ENCODE measurements at regions not wholly inside any gene's neighbourhood (a gene's known extent, or its start where the extent isn't known, plus 50 kb on each side); places are given as distances from the start of the nearest gene placed in this dataset.

- Histone ChIP-seq H3K4me2 (no peak overlapping the region), H3K4me1 (no peaks in the 10 kb centered on the region), H3K4me3 (no peak overlapping the region), H3K27ac (no peak overlapping the region), H3K9me3 (no peaks in the 10 kb centered on the region; the same call in 2 of the 3 replicates)
- TF ChIP-seq ZC3H11A (IDR thresholded peaks at IDR 0.05), result no peak
- TF ChIP-seq FOXS1 (CRISPR knock-in tag; IDR thresholded peaks at IDR 0.05), result no peak
- TF ChIP-seq CTCF (IDR thresholded peaks at IDR 0.05), result no peak
- no peak for TF ChIP-seq MAFK (IDR thresholded peaks at IDR 0.05; ENCODE audit: partially characterized antibody)
- TF ChIP-seq, protein P1, sequence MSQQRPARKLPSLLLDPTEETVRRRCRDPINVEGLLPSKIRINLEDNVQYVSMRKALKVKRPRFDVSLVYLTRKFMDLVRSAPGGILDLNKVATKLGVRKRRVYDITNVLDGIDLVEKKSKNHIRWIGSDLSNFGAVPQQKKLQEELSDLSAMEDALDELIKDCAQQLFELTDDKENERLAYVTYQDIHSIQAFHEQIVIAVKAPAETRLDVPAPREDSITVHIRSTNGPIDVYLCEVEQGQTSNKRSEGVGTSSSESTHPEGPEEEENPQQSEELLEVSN (IDR thresholded peaks at IDR 0.05; ENCODE audit: borderline replicate concordance, low read depth), result no peak
- TF ChIP-seq CHD4 (IDR thresholded peaks at IDR 0.05; ENCODE audit: borderline replicate concordance), result no peak
- no peak for TF ChIP-seq TP53 (CRISPR knock-in tag; IDR thresholded peaks at IDR 0.05)
- TF ChIP-seq RCOR1 (IDR thresholded peaks at IDR 0.05; ENCODE audit: low read depth, low read length), result no peak
- TF ChIP-seq JUNB (IDR thresholded peaks at IDR 0.05), result no peak
- TF ChIP-seq RARB (CRISPR knock-in tag; IDR thresholded peaks at IDR 0.05), result no peak
- TF ChIP-seq, protein P2, sequence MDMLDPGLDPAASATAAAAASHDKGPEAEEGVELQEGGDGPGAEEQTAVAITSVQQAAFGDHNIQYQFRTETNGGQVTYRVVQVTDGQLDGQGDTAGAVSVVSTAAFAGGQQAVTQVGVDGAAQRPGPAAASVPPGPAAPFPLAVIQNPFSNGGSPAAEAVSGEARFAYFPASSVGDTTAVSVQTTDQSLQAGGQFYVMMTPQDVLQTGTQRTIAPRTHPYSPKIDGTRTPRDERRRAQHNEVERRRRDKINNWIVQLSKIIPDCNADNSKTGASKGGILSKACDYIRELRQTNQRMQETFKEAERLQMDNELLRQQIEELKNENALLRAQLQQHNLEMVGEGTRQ (IDR thresholded peaks at IDR 0.05), result no peak
- no peak for TF ChIP-seq NFE2L2 (conservative IDR thresholded peaks at IDR 0.05; ENCODE audit: low read length)
- no peak for TF ChIP-seq GATA3 (IDR thresholded peaks at IDR 0.05; ENCODE audit: borderline replicate concordance)
- no peak for TF ChIP-seq RFX5 (IDR thresholded peaks at IDR 0.05)
- no peak for TF ChIP-seq EP300 (IDR thresholded peaks at IDR 0.05)
- TF ChIP-seq, protein P3, sequence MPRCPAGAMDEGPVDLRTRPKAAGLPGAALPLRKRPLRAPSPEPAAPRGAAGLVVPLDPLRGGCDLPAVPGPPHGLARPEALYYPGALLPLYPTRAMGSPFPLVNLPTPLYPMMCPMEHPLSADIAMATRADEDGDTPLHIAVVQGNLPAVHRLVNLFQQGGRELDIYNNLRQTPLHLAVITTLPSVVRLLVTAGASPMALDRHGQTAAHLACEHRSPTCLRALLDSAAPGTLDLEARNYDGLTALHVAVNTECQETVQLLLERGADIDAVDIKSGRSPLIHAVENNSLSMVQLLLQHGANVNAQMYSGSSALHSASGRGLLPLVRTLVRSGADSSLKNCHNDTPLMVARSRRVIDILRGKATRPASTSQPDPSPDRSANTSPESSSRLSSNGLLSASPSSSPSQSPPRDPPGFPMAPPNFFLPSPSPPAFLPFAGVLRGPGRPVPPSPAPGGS (IDR thresholded peaks at IDR 0.05), result no peak
- no peak for TF ChIP-seq FOSB (CRISPR knock-in tag; IDR thresholded peaks at IDR 0.05)
- TF ChIP-seq HOXA7 (CRISPR knock-in tag; IDR thresholded peaks at IDR 0.05), result no peak
- TF ChIP-seq FOSL2 (IDR thresholded peaks at IDR 0.05), result no peak
- TF ChIP-seq FOSL2 (CRISPR knock-in tag; IDR thresholded peaks at IDR 0.05), result no peak
- no peak for TF ChIP-seq PBX3 (IDR thresholded peaks at IDR 0.05)
- CTCF ChIA-PET, result interaction anchor here (0.8 to 1.0 kb wide), 2 partner anchors 14 to 474 kb away, joined by 3 read pairs; no protein-coding TSS in a partner anchor
- WGBS (ENCODE audit: missing lambda C conversion rate), result 0% methylated on average over 6 of the region's 7 CpGs
- no peak for FAIRE-seq
- ATAC-seq, result no peak
- POLR2A ChIA-PET, result no interaction called here
- DNase-seq (ENCODE audit: low read depth in 1 of 2, low spot score in 1 of 2), result no peak
Observed at GRCh38 chr13:111948811-111949210, 118.1 kb upstream of the SOX1 start.

DNA sequence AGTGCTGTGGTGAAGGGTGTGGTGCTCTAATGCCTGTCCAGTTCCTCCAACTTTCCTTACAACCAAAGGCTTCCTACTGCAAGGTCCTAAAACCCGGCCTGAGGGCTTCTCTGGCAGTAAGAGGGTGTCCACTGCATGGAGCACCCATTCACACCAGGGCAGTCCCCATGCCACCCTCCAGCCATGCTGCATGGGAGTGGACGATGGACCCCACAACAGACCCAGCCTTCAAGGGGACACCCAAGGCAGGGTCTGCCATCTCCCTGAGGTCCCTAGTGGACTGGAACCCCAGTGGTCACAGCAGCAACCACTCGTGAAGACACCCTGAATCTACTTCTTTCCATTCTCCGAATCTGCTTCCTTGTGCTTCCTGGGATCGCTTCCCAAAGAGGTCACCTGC, 117.6 kb upstream of the SOX1 start:
- ATAC-seq, result no peak
- TF ChIP-seq RCOR1 (IDR thresholded peaks at IDR 0.05; ENCODE audit: low read depth, low read length), result no peak
- no peak for TF ChIP-seq ATOH8 (CRISPR knock-in tag; IDR thresholded peaks at IDR 0.05; ENCODE audit: low read depth)
- no peak for TF ChIP-seq MAFK (IDR thresholded peaks at IDR 0.05; ENCODE audit: partially characterized antibody)
- no peak for TF ChIP-seq HMGXB4 (CRISPR knock-in tag; IDR thresholded peaks at IDR 0.05; ENCODE audit: borderline replicate concordance)
- TF ChIP-seq FOSB (CRISPR knock-in tag; IDR thresholded peaks at IDR 0.05), result no peak
- TF ChIP-seq, protein P4, sequence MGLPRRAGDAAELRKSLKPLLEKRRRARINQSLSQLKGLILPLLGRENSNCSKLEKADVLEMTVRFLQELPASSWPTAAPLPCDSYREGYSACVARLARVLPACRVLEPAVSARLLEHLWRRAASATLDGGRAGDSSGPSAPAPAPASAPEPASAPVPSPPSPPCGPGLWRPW (IDR thresholded peaks at IDR 0.05), result no peak
- no peak for TF ChIP-seq HOXA7 (CRISPR knock-in tag; IDR thresholded peaks at IDR 0.05)
- DNase-seq (ENCODE audit: low read depth in 1 of 2, low spot score in 1 of 2), result no peak
- Histone ChIP-seq H3K9me3 (no peaks in the 10 kb centered on the region; the same call in 2 of the 3 replicates), H3K4me2 (no peak overlapping the region), H3K4me3 (no peak overlapping the region), H3K27ac (no peak overlapping the region), H3K4me1 (no peaks in the 10 kb centered on the region)
- no peak for FAIRE-seq
- WGBS (ENCODE audit: missing lambda C conversion rate), result 6% methylated on average over 4 of the region's 5 CpGs
- POLR2A ChIA-PET, result no interaction called here
- CTCF ChIA-PET, result no interaction called here

Measured in A549 (cell line).